A549 (cell line): ENCODE measurements at regions not wholly inside any gene's neighbourhood (a gene's known extent, or its start where the extent isn't known, plus 50 kb on each side); places are given as distances from the start of the nearest gene placed in this dataset.

Experiments
- ATAC-seq, 2 experiments: fragments of 200-7000 bp in 1 of 2; fragments of >200 bp in 1 of 2; cut with Nextera tagmentation in 1 of 2; cut with Tn5 transposase in 1 of 2; 3 replicates each; pipeline versions ENCODE4 v1.8.0 to v1.9.1; 2018 to 2020; ENCODE audit warnings: mild to moderate bottlenecking in 1 of 2, moderate library complexity in 1 of 2
- CTCF ChIA-PET: fragments of 300-600 bp; sonication (Branson Sonifier 250); formaldehyde crosslinking; extraction: SDS; loops from one replicate; lab custom pipeline; 2021; ENCODE audit warnings: antibody characterized with exemption, inconsistent platforms; lab: Yijun Ruan, JAX
- POLR2A ChIA-PET: fragments of 350-600 bp; formaldehyde crosslinking; extraction: SDS; loops from one replicate; lab custom pipeline; 2021; ENCODE audit warnings: antibody characterized with exemption, inconsistent platforms; lab: Yijun Ruan, JAX
- DNase-seq, 2 experiments: peaks; one replicate each; pipeline versions ENCODE4 v3.0.0 to v3.0.0-alpha.2; 2011 to 2016; ENCODE audit warnings: low read depth in 1 of 2, low spot score in 1 of 2
- FAIRE-seq: peaks from 2 replicates; lab custom pipeline; 2011; peaks lifted over from hg19 to GRCh38; lab: Jason Lieb, UNC
- H3K27ac ChIP-seq, 2 experiments: fragments of >200 bp; sonication (Bioruptor Twin); formaldehyde crosslinking; 3 replicates each; pipeline ENCODE4 v1.5.1; 2016 to 2017
- H3K4me1 ChIP-seq: fragments of >200 bp; sonication (Bioruptor Twin); formaldehyde crosslinking; 3 replicates; pipeline ENCODE4 v1.6.1; 2016
- H3K4me2 ChIP-seq: fragments of >200 bp; sonication (Bioruptor Twin); formaldehyde crosslinking; 3 replicates; pipeline ENCODE4 v1.6.1; 2016
- H3K4me3 ChIP-seq: fragments of >200 bp; sonication (Bioruptor Twin); formaldehyde crosslinking; 3 replicates; pipeline ENCODE4 v1.5.1; 2016
- H3K9me3 ChIP-seq: fragments of >200 bp; sonication (Bioruptor Twin); formaldehyde crosslinking; 3 replicates; pipeline ENCODE4 v1.6.1; 2016
- BCL3 ChIP-seq: fragments of >200 bp; sonication (Bioruptor Twin); formaldehyde crosslinking; IDR thresholded peaks from 3 replicates; pipeline ENCODE4 v1.6.1; 2016
- CBX2 ChIP-seq: fragments of 200-600 bp; sonication (generic); IDR thresholded peaks from 2 replicates; pipeline ENCODE4 v1.6.1; 2016; ENCODE audit warnings: low read depth, mild to moderate bottlenecking, borderline replicate concordance
- CEBPB ChIP-seq, 2 experiments: fragments of >200 bp in 1 of 2; sonication (Bioruptor Twin) in 1 of 2; formaldehyde crosslinking in 1 of 2; IDR thresholded peaks; 2 replicates each; pipeline ENCODE4 v1.6.1; 2012 to 2016
- CHD2 ChIP-seq: fragments of 150-350 bp; IDR thresholded peaks from 2 replicates; pipeline ENCODE4 v1.6.1; 2014; ENCODE audit warnings: low read length; ENCODE audit not compliant: partially characterized antibody
- CHD4 ChIP-seq: fragments of 200-600 bp; sonication (generic); IDR thresholded peaks from 2 replicates; pipeline ENCODE4 v1.6.1; 2016; ENCODE audit warnings: antibody characterized with exemption, mild to moderate bottlenecking, borderline replicate concordance
- EHF ChIP-seq: fragments of 250-450 bp; sonication (Bioruptor Pico); IDR thresholded peaks from 2 replicates; pipeline ENCODE4 v1.5.0; 2020; ENCODE audit warnings: mild to moderate bottlenecking
- ESRRA ChIP-seq: fragments of 150-350 bp; IDR thresholded peaks from 2 replicates; pipeline ENCODE4 v1.6.1; 2014; ENCODE audit warnings: mild to moderate bottlenecking, low read length, borderline replicate concordance
- FOXS1 ChIP-seq: fragments of 250-450 bp; sonication (Bioruptor Pico); IDR thresholded peaks from 2 replicates; pipeline ENCODE4 v1.5.0; 2020; ENCODE audit warnings: mild to moderate bottlenecking, moderate library complexity
- HMGXB4 ChIP-seq: fragments of 250-450 bp; sonication (Bioruptor Pico); IDR thresholded peaks from 2 replicates; pipeline ENCODE4 v1.5.0; 2021; ENCODE audit warnings: mild to moderate bottlenecking, moderate library complexity, borderline replicate concordance
- JUNB ChIP-seq: fragments of >200 bp; sonication (Bioruptor Twin); formaldehyde crosslinking; IDR thresholded peaks from 2 replicates; pipeline ENCODE4 v1.6.1; 2016
- KDM5A ChIP-seq: fragments of 200-600 bp; sonication (generic); IDR thresholded peaks from 2 replicates; pipeline ENCODE4 v1.6.1; 2016; ENCODE audit warnings: antibody characterized with exemption, mild to moderate bottlenecking
- MAFK ChIP-seq: fragments of 450-650 bp; IDR thresholded peaks from 2 replicates; pipeline ENCODE4 v1.6.1; 2014; ENCODE audit not compliant: partially characterized antibody
- MAZ ChIP-seq: fragments of 150-350 bp; IDR thresholded peaks from 2 replicates; pipeline ENCODE4 v1.6.1; 2014; ENCODE audit warnings: antibody characterized with exemption, low read depth, low read length, borderline replicate concordance
- NFE2L2 ChIP-seq: fragments of 150-350 bp; conservative IDR thresholded peaks from 2 replicates; pipeline ENCODE4 v1.6.1; 2014; ENCODE audit warnings: low read length
- RAD21 ChIP-seq, 2 experiments: fragments of >200 bp in 1 of 2; sonication (Bioruptor Twin) in 1 of 2; formaldehyde crosslinking in 1 of 2; IDR thresholded peaks in 1 of 2; conservative IDR thresholded peaks in 1 of 2; 2 replicates in 1 of 2; 3 replicates in 1 of 2; pipeline ENCODE4 v1.6.1; 2012 to 2018; ENCODE audit warnings: inconsistent platforms in 1 of 2
- REST ChIP-seq: fragments of 200-600 bp; sonication (generic); IDR thresholded peaks from 2 replicates; pipeline ENCODE4 v1.6.1; 2016; ENCODE audit warnings: antibody characterized with exemption, mild to moderate bottlenecking, moderate library complexity
- RFX5 ChIP-seq: fragments of 450-650 bp; IDR thresholded peaks from 2 replicates; pipeline ENCODE4 v1.7.1; 2014; ENCODE audit warnings: antibody characterized with exemption, mild to moderate bottlenecking, moderate library complexity
- ZSCAN20 ChIP-seq: fragments of 250-450 bp; sonication (Bioruptor Pico); IDR thresholded peaks from 2 replicates; pipeline ENCODE4 v1.8.0; 2022; ENCODE audit warnings: mild to moderate bottlenecking, moderate library complexity
- WGBS: methylation state at CpG from one replicate; pipeline ENCODE4 v1.1.6; 2017; ENCODE audit errors: missing lambda C conversion rate; 5-methylcytosine and 5-hydroxymethylcytosine counted together

DNA sequence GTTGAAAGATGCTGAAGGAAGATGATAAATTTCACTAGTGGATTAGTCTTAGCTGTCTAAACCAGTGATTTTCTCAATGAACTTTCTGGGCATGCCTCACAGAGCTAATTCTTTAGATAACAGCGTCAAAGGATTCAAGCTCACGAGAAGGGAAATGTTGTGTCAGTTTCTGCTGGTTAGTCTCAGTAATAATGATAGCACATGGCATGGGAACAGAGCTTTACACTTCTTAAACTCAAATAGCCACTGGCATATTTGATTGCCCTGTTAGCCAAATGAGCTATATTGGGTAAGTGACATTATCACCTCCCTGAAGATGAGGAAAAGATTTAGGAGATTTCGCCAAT lies 139.3 kb upstream of the NR3C1 start:
- peak overlapping the region; percentile 62; the same call in 2 of the 3 replicates for H3K4me2 ChIP-seq
- CTCF ChIA-PET = interaction anchor here (1.0 to 1.5 kb wide), 3 partner anchors 10 to 282 kb away, joined by 3 to 4 read pairs (median 3); no protein-coding TSS in a partner anchor

GRCh38 chr5:143541943-143542797 lies 138.7 kb upstream of the NR3C1 start:
- ATAC-seq (no peak), DNase-seq (no peak), FAIRE-seq (peak; percentile 28)
- no peak overlapping the region for H3K4me3 ChIP-seq
- H3K4me2 ChIP-seq = peak overlapping the region; percentile 62; the same call in 1 of the 3 replicates
- ChIA-PET CTCF (interaction anchor here (1.0 to 1.3 kb wide), 2 partner anchors 32 to 283 kb away, joined by 3 to 4 read pairs; no protein-coding TSS in a partner anchor), POLR2A (interaction anchor here (0.5 to 1.0 kb wide), 3 partner anchors 12 to 165 kb away, joined by 3 read pairs; no protein-coding TSS in a partner anchor)
- 81% methylated on average over 6 of the region's 6 CpGs for WGBS
- no peak for TF ChIP-seq REST
- TF ChIP-seq CHD4 = no peak
- no peak for TF ChIP-seq RAD21 (conservative IDR thresholded peaks at IDR 0.05 in 1 of 2, IDR thresholded peaks at IDR 0.05 in 1 of 2)
- no peak for TF ChIP-seq MAZ
- TF ChIP-seq ESRRA = no peak
- TF ChIP-seq HMGXB4 = no peak
- no peak for TF ChIP-seq BCL3
- TF ChIP-seq CBX2 = no peak
- no peak for TF ChIP-seq FOXS1 (CRISPR knock-in tag)
- TF ChIP-seq ZSCAN20 (CRISPR knock-in tag) = no peak
- TF ChIP-seq CEBPB (IDR thresholded peaks at IDR 0.05) = no peak
- no peak for TF ChIP-seq EHF
- no peak for TF ChIP-seq RFX5
- no peak for TF ChIP-seq NFE2L2
- TF ChIP-seq JUNB = no peak
- TF ChIP-seq MAFK = no peak
- TF ChIP-seq KDM5A = no peak
- peak overlapping the region; percentile 71 to 84; a peak in 5 of 6 replicates for H3K27ac ChIP-seq
- peaks cover 31% of the 10 kb centered on the region for H3K9me3 ChIP-seq
- H3K4me1 ChIP-seq = peaks cover 31% of the 10 kb centered on the region

More for the DNA sequence above, 139.3 kb upstream of the NR3C1 start:
- H3K4me3 ChIP-seq = no peak overlapping the region
- peaks cover 31% of the 10 kb centered on the region for H3K4me1 ChIP-seq
- DNase-seq (no peak), FAIRE-seq (no peak), ATAC-seq (no peak)
- H3K27ac ChIP-seq = peak overlapping the region; percentile 71 to 84; a peak in 5 of 6 replicates
- no peak for TF ChIP-seq CHD2
- POLR2A ChIA-PET = interaction anchor here (1.0 kb wide), 1 partner anchor 12 kb away, joined by 3 read pairs; no protein-coding TSS in a partner anchor
- peaks cover 33% of the 10 kb centered on the region for H3K9me3 ChIP-seq
- 81% methylated on average over 3 of the region's 3 CpGs for WGBS
